LNCaP clone FGC (cell line): ENCODE measurements at regions not wholly inside any gene's neighbourhood (a gene's known extent, or its start where the extent isn't known, plus 50 kb on each side); places are given as distances from the start of the nearest gene placed in this dataset.
A peak's percentile ranks its signal among the peaks of the same experiment; 100 is the strongest.

ENCODE experiments used
- DNase-seq: peaks from one replicate; pipeline ENCODE4 v3.0.0-alpha.2; 2011; ENCODE audit warnings: low read depth
- H3K4me3 ChIP-seq: 2 replicates; pipeline ENCODE4 v1.5.1; 2011; ENCODE audit warnings: mild to moderate bottlenecking, low read depth, low read length, control low read depth
- CTCF ChIP-seq: IDR thresholded peaks from 2 replicates; pipeline ENCODE4 v1.5.1; 2012; ENCODE audit warnings: mild to moderate bottlenecking; ENCODE audit not compliant: control insufficient read depth, insufficient read depth; ENCODE audit errors: extremely low read depth

GRCh38 chr5:134063188-134063820 lies 51.2 kb upstream of the TCF7 start:
- peak; percentile 22 for DNase-seq
- no peak for TF ChIP-seq CTCF

GRCh38 chr5:134059758-134060495 lies 54.6 kb upstream of the TCF7 start:
- no peak for TF ChIP-seq CTCF
- no peak for DNase-seq
- H3K4me3 ChIP-seq, result no peak overlapping the region

More at GRCh38 chr5:134063188-134063820, 51.2 kb upstream of the TCF7 start:
- H3K4me3 ChIP-seq, result no peak overlapping the region

GRCh38 chr5:134055015-134055414 lies 50.2 kb upstream of the VDAC1 start:
- DNase-seq, result no peak
- H3K4me3 ChIP-seq, result no peak overlapping the region
- TF ChIP-seq CTCF, result no peak
